H1 (cell line): ENCODE measurements at regions not wholly inside any gene's neighbourhood (a gene's known extent, or its start where the extent isn't known, plus 50 kb on each side); places are given as distances from the start of the nearest gene placed in this dataset.

ENCODE experiments used
- ATF2 ChIP-seq: IDR thresholded peaks from 2 replicates; pipeline ENCODE4 v1.6.1; 2012; ENCODE audit warnings: low read length, inconsistent platforms
- SAP30 ChIP-seq: fragments of 300-600 bp; sonication (generic); IDR thresholded peaks from 2 replicates; pipeline ENCODE4 v1.7.1; 2012; ENCODE audit warnings: low read length, moderate library complexity, mild to moderate bottlenecking, inconsistent platforms; ENCODE audit not compliant: insufficient read depth, insufficient replicate concordance

DNA sequence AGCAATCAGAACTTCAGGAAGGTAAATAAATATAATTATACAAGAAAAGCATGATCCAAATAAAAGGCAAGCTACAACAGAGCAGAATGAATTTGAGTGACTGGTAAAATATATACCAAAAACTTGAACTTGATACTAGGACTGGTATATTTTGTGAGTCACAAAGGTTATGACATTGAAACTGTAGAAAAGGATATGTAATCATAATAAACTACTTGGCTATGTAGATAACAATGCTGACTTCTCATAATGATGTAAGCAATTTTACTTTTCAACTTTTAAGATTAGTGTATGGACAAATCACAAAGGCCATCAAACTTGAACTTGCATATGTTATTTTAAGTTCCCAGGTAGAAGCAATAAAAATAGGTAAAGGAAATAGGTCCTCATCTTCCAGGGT lies 384.5 kb upstream of the NECTIN3 start (continued):
- TF ChIP-seq ATF2 (no peak), SAP30 (no peak)
